ENCODE measurements at regions not wholly inside any gene's neighbourhood (a gene's known extent, or its start where the extent isn't known, plus 50 kb on each side); places are given as distances from the start of the nearest gene placed in this dataset.
"Not testable (repeated sequence)": the region's sequence is repeated elsewhere in the genome, so short reads cannot be mapped to it uniquely, and the experiment has no call there.

DNA sequence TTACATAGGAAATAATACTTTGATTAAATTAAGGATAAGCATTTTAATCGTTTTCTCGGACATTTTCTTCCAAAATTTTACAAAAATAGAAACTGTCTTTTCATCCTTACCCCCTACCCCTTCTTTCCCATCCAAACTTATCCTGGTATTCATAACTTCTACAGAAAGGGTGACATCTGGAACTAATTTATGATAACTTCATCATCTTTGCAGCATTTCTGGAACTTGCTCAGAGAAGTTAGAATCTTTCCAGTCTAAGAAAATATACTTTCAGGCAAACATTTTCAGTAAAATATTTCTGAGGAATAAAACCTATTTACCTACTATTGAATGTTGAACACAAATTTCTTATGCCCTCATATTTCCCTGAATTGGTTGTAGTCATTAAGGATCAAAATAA is 309.0 kb downstream of the MAN2A1 start:
- no peak overlapping the region for H3K27ac ChIP-seq (ENCODE audit: low read depth, low read length)
- H3K27me3 ChIP-seq (ENCODE audit: control insufficient read depth in 5 of 5, insufficient read depth in 4 of 5, low read length in 5 of 5): no peaks in the 10 kb centered on the region
- H3K9ac ChIP-seq (ENCODE audit: low read length in 5 of 5): no peak overlapping the region

GRCh38 chr5:110001648-110002047 is 311.9 kb downstream of the MAN2A1 start:
- Histone ChIP-seq H3K4me1 (ENCODE audit: control insufficient read depth in 5 of 5, insufficient read depth in 5 of 5, low read length in 5 of 5) (peaks cover 0 to 7% (median 0%) of the 10 kb centered on the region in 5 donors), H3K9ac (ENCODE audit: low read length in 5 of 5) (no peak overlapping the region), H3K36me3 (ENCODE audit: control insufficient read depth in 5 of 5, insufficient read depth in 5 of 5, low read length in 5 of 5) (no peaks in the 10 kb centered on the region), H3K27me3 (ENCODE audit: control insufficient read depth in 5 of 5, insufficient read depth in 4 of 5, low read length in 5 of 5) (no peaks in the 10 kb centered on the region), H3K27ac (ENCODE audit: low read depth, low read length) (no peak overlapping the region), H3K4me3 (ENCODE audit: low read depth in 1 of 5, low read length in 5 of 5) (no peak overlapping the region), H3K9me3 (ENCODE audit: control insufficient read depth in 5 of 5, low read length in 5 of 5) (no peaks in the 10 kb centered on the region)

More for the DNA sequence above, 309.0 kb downstream of the MAN2A1 start:
- Histone ChIP-seq H3K4me3 (ENCODE audit: low read depth in 1 of 5, low read length in 5 of 5) (no peak overlapping the region), H3K36me3 (ENCODE audit: control insufficient read depth in 5 of 5, insufficient read depth in 5 of 5, low read length in 5 of 5) (no peaks in the 10 kb centered on the region), H3K4me1 (ENCODE audit: control insufficient read depth in 5 of 5, insufficient read depth in 5 of 5, low read length in 5 of 5) (peaks cover 0 to 7% (median 0%) of the 10 kb centered on the region in 5 donors), H3K9me3 (ENCODE audit: control insufficient read depth in 5 of 5, low read length in 5 of 5) (no peaks in the 10 kb centered on the region)

DNA sequence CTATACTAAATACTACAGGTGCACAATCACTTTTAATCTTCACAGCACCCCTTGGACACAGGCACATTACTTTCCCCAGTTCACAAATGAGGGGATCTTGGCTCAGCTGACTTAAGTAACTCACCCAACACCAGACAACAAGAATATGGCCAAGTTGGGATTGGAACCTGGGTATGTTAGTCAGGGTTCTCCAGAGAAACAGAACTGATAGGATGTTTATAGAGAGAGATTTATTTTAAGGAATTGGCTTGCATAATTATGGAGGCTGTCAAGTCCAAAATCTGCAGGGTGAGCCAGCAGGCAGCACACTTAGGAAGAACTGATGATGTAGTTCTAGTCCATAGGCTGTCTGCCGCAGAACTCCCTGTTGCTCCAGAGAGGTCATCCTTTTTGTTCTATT is 312.9 kb downstream of the MAN2A1 start:
- Histone ChIP-seq H3K36me3 (ENCODE audit: control insufficient read depth in 5 of 5, insufficient read depth in 5 of 5, low read length in 5 of 5) (no peaks in the 10 kb centered on the region), H3K4me3 (ENCODE audit: low read depth in 1 of 5, low read length in 5 of 5) (no peak overlapping the region), H3K4me1 (ENCODE audit: control insufficient read depth in 5 of 5, insufficient read depth in 5 of 5, low read length in 5 of 5) (peaks cover 0 to 7% (median 0%) of the 10 kb centered on the region in 5 donors), H3K27me3 (ENCODE audit: control insufficient read depth in 5 of 5, insufficient read depth in 4 of 5, low read length in 5 of 5) (no peaks in the 10 kb centered on the region), H3K27ac (ENCODE audit: low read depth, low read length) (no peak overlapping the region), H3K9me3 (ENCODE audit: control insufficient read depth in 5 of 5, low read length in 5 of 5) (no peaks in the 10 kb centered on the region), H3K9ac (ENCODE audit: low read length in 5 of 5) (no peak overlapping the region)

DNA sequence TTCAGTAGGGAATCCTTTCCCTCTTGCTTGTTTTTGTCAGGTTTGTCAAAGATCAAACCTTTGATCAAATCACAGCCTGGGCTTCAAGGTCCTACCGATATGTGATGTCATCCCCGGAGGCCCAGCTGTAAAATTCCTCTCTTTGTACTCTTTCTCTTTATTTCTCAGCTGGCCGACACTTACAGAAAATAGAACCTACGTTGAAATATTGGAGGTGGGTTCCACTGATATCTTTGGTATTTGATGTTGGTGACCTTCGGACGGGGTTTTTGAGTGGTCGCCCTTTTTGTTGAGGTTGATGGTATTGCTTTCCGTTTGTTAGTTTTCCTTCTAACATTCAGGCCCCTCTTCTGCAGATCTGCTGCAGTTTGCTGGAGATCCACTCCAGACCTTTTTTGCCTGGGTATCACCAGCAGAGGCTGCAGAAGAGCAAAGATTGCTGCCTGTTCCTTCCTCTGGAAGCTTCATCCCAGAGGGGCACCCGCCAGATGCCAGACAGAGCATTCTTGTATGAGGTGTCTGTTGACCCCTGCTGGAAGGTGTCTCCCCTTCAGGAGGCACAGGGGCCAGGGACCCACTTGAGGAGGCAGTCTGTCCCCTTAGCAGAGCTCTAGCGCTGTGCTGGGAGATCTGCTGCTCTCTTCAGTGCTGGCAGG is 316.3 kb downstream of the MAN2A1 start:
- not testable (repeated sequence) for H3K4me1 ChIP-seq (ENCODE audit: control insufficient read depth in 5 of 5, insufficient read depth in 5 of 5, low read length in 5 of 5); H3K9me3 ChIP-seq (ENCODE audit: control insufficient read depth in 5 of 5, low read length in 5 of 5); H3K27me3 ChIP-seq (ENCODE audit: control insufficient read depth in 5 of 5, insufficient read depth in 4 of 5, low read length in 5 of 5); H3K27ac ChIP-seq (ENCODE audit: low read depth, low read length); H3K9ac ChIP-seq (ENCODE audit: low read length in 5 of 5); H3K36me3 ChIP-seq (ENCODE audit: control insufficient read depth in 5 of 5, insufficient read depth in 5 of 5, low read length in 5 of 5); H3K4me3 ChIP-seq (ENCODE audit: low read depth in 1 of 5, low read length in 5 of 5)

GRCh38 chr5:110007101-110007500 is 317.4 kb downstream of the MAN2A1 start:
- Histone ChIP-seq H3K9ac (ENCODE audit: low read length in 5 of 5) (no peak overlapping the region), H3K9me3 (ENCODE audit: control insufficient read depth in 5 of 5, low read length in 5 of 5) (no peaks in the 10 kb centered on the region), H3K27ac (ENCODE audit: low read depth, low read length) (no peak overlapping the region), H3K36me3 (ENCODE audit: control insufficient read depth in 5 of 5, insufficient read depth in 5 of 5, low read length in 5 of 5) (no peaks in the 10 kb centered on the region), H3K4me1 (ENCODE audit: control insufficient read depth in 5 of 5, insufficient read depth in 5 of 5, low read length in 5 of 5) (no peaks in the 10 kb centered on the region), H3K27me3 (ENCODE audit: control insufficient read depth in 5 of 5, insufficient read depth in 4 of 5, low read length in 5 of 5) (no peaks in the 10 kb centered on the region), H3K4me3 (ENCODE audit: low read depth in 1 of 5, low read length in 5 of 5) (no peak overlapping the region)

DNA sequence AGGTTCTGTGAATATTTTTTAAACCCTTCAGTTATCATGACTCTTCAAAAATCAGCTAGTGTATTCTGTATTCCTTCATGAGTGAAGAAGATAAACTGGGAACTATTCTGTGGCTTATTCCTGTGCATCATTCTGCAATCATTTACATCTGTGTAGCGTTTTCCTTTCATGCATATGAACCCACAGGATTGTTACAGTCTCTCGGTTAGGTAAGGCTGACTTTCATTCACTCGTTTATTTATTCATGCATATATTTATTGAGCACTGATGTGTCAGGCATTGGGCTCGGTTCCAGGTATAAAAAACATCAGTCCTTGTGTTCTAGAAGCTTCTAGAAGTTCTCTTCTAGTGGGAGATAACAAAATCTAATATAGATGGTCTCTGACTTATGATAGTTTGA is 318.4 kb downstream of the MAN2A1 start:
- H3K27me3 ChIP-seq (ENCODE audit: control insufficient read depth in 5 of 5, insufficient read depth in 4 of 5, low read length in 5 of 5): no peaks in the 10 kb centered on the region
- H3K9me3 ChIP-seq (ENCODE audit: control insufficient read depth in 5 of 5, low read length in 5 of 5): no peaks in the 10 kb centered on the region
- no peak overlapping the region for H3K4me3 ChIP-seq (ENCODE audit: low read depth in 1 of 5, low read length in 5 of 5)
- H3K27ac ChIP-seq (ENCODE audit: low read depth, low read length): no peak overlapping the region
- no peak overlapping the region for H3K9ac ChIP-seq (ENCODE audit: low read length in 5 of 5)
- H3K4me1 ChIP-seq (ENCODE audit: control insufficient read depth in 5 of 5, insufficient read depth in 5 of 5, low read length in 5 of 5): no peaks in the 10 kb centered on the region
- no peaks in the 10 kb centered on the region for H3K36me3 ChIP-seq (ENCODE audit: control insufficient read depth in 5 of 5, insufficient read depth in 5 of 5, low read length in 5 of 5)

GRCh38 chr5:110012145-110012544 is 322.4 kb downstream of the MAN2A1 start:
- Histone ChIP-seq H3K36me3 (ENCODE audit: control insufficient read depth in 5 of 5, insufficient read depth in 5 of 5, low read length in 5 of 5) (no peaks in the 10 kb centered on the region), H3K9ac (ENCODE audit: low read length in 5 of 5) (no peak overlapping the region), H3K27me3 (ENCODE audit: control insufficient read depth in 5 of 5, insufficient read depth in 4 of 5, low read length in 5 of 5) (no peaks in the 10 kb centered on the region), H3K4me1 (ENCODE audit: control insufficient read depth in 5 of 5, insufficient read depth in 5 of 5, low read length in 5 of 5) (no peaks in the 10 kb centered on the region), H3K4me3 (ENCODE audit: low read depth in 1 of 5, low read length in 5 of 5) (no peak overlapping the region), H3K27ac (ENCODE audit: low read depth, low read length) (no peak overlapping the region), H3K9me3 (ENCODE audit: control insufficient read depth in 5 of 5, low read length in 5 of 5) (no peaks in the 10 kb centered on the region)

DNA sequence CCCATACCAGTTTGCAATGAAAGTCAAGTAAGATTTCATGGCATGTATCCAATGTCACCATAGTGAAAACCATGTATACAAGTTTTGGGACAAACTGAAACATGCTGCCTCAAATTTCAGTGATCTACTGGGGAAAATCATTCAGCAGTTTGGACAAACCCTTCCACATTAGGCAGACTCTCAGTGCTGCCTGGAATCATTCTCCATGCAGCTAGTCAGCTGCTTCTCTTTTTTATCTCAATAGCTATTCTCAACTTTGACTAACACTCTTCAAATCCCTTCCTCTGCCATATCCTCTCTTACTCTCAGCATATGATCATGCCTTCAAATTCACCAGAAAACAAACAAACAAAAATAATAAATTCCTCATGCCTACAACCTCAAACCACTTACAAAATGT is 323.3 kb downstream of the MAN2A1 start:
- no peaks in the 10 kb centered on the region for H3K4me1 ChIP-seq (ENCODE audit: control insufficient read depth in 5 of 5, insufficient read depth in 5 of 5, low read length in 5 of 5)
- no peak overlapping the region for H3K9ac ChIP-seq (ENCODE audit: low read length in 5 of 5)
- no peak overlapping the region for H3K27ac ChIP-seq (ENCODE audit: low read depth, low read length)
- H3K4me3 ChIP-seq (ENCODE audit: low read depth in 1 of 5, low read length in 5 of 5): no peak overlapping the region
- no peaks in the 10 kb centered on the region for H3K27me3 ChIP-seq (ENCODE audit: control insufficient read depth in 5 of 5, insufficient read depth in 4 of 5, low read length in 5 of 5)
- H3K36me3 ChIP-seq (ENCODE audit: control insufficient read depth in 5 of 5, insufficient read depth in 5 of 5, low read length in 5 of 5): no peaks in the 10 kb centered on the region
- H3K9me3 ChIP-seq (ENCODE audit: control insufficient read depth in 5 of 5, low read length in 5 of 5): no peaks in the 10 kb centered on the region

GRCh38 chr5:110017854-110018253 is 328.1 kb downstream of the MAN2A1 start:
- H3K27ac ChIP-seq (ENCODE audit: low read depth, low read length): no peak overlapping the region

DNA sequence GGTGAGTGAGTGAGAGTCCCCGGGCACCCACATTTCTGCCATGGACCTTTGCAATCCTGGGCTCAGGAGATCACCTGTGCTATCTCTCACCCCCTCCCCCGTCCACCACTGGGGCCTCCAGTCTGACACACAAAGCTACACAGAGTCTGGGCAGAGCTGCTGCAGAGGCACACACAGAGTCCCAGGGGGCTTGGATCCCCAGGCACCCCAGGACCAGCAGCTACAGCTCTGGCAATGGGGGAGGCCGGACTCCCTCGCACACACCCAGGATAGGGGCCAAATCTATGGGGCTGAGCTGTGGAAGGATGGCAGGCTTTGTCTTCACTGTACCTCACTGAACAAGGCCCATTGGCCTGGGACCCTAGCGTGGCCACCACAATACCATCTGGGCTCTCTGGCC is 328.8 kb downstream of the MAN2A1 start:
- H3K4me1 ChIP-seq (ENCODE audit: control insufficient read depth in 5 of 5, insufficient read depth in 5 of 5, low read length in 5 of 5): no peaks in the 10 kb centered on the region
- no peaks in the 10 kb centered on the region for H3K27me3 ChIP-seq (ENCODE audit: control insufficient read depth in 5 of 5, insufficient read depth in 4 of 5, low read length in 5 of 5)
- no peak overlapping the region for H3K9ac ChIP-seq (ENCODE audit: low read length in 5 of 5)
- H3K27ac ChIP-seq (ENCODE audit: low read depth, low read length): no peak overlapping the region
- no peaks in the 10 kb centered on the region for H3K9me3 ChIP-seq (ENCODE audit: control insufficient read depth in 5 of 5, low read length in 5 of 5)
- no peaks in the 10 kb centered on the region for H3K36me3 ChIP-seq (ENCODE audit: control insufficient read depth in 5 of 5, insufficient read depth in 5 of 5, low read length in 5 of 5)
- H3K4me3 ChIP-seq (ENCODE audit: low read depth in 1 of 5, low read length in 5 of 5): no peak overlapping the region

More at GRCh38 chr5:110017854-110018253, 328.1 kb downstream of the MAN2A1 start:
- no peaks in the 10 kb centered on the region for H3K27me3 ChIP-seq (ENCODE audit: control insufficient read depth in 5 of 5, insufficient read depth in 4 of 5, low read length in 5 of 5)
- H3K4me3 ChIP-seq (ENCODE audit: low read depth in 1 of 5, low read length in 5 of 5): no peak overlapping the region
- no peaks in the 10 kb centered on the region for H3K36me3 ChIP-seq (ENCODE audit: control insufficient read depth in 5 of 5, insufficient read depth in 5 of 5, low read length in 5 of 5)
- H3K9me3 ChIP-seq (ENCODE audit: control insufficient read depth in 5 of 5, low read length in 5 of 5): no peaks in the 10 kb centered on the region
- H3K4me1 ChIP-seq (ENCODE audit: control insufficient read depth in 5 of 5, insufficient read depth in 5 of 5, low read length in 5 of 5): no peaks in the 10 kb centered on the region
- no peak overlapping the region for H3K9ac ChIP-seq (ENCODE audit: low read length in 5 of 5)

GRCh38 chr5:110019119-110019518 is 329.4 kb downstream of the MAN2A1 start:
- Histone ChIP-seq H3K9ac (ENCODE audit: low read length in 5 of 5) (no peak overlapping the region), H3K36me3 (ENCODE audit: control insufficient read depth in 5 of 5, insufficient read depth in 5 of 5, low read length in 5 of 5) (no peaks in the 10 kb centered on the region), H3K4me1 (ENCODE audit: control insufficient read depth in 5 of 5, insufficient read depth in 5 of 5, low read length in 5 of 5) (no peaks in the 10 kb centered on the region), H3K9me3 (ENCODE audit: control insufficient read depth in 5 of 5, low read length in 5 of 5) (no peaks in the 10 kb centered on the region), H3K27me3 (ENCODE audit: control insufficient read depth in 5 of 5, insufficient read depth in 4 of 5, low read length in 5 of 5) (no peaks in the 10 kb centered on the region), H3K4me3 (ENCODE audit: low read depth in 1 of 5, low read length in 5 of 5) (no peak overlapping the region), H3K27ac (ENCODE audit: low read depth, low read length) (no peak overlapping the region)
